HG02623 (cell line): ENCODE measurements at regions not wholly inside any gene's neighbourhood (a gene's known extent, or its start where the extent isn't known, plus 50 kb on each side); places are given as distances from the start of the nearest gene placed in this dataset.
"Not testable (repeated sequence)": the region's sequence is repeated elsewhere in the genome, so short reads cannot be mapped to it uniquely, and the experiment has no call there.

Source experiments
- ATAC-seq: cut with Tn5 transposase; IDR thresholded peaks from one replicate; pipeline ENCODE4 v1.9.1; 2021; ENCODE audit warnings: moderate library complexity; ENCODE audit not compliant: unreplicated experiment

DNA sequence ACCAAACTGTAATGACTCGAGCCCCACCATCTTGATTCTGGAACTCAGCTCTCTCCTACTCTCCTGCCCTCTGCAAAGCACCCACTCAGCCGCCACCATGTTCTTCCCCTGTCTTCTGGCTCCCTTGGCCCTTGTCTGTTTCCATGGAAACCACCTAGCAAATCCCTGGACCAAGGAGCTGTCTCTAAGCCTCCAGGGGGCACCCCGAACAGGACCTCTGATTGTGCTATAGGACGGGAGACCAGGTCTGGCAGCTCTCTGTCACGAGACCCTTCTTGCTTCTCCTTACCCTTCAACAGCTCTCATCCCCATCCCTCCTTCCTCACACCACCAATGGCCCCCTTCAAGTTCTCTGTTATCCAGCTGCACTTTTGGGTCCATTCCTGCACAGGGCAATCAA lies 277.7 kb upstream of the ZNF507 start:
- ATAC-seq: no peak

DNA sequence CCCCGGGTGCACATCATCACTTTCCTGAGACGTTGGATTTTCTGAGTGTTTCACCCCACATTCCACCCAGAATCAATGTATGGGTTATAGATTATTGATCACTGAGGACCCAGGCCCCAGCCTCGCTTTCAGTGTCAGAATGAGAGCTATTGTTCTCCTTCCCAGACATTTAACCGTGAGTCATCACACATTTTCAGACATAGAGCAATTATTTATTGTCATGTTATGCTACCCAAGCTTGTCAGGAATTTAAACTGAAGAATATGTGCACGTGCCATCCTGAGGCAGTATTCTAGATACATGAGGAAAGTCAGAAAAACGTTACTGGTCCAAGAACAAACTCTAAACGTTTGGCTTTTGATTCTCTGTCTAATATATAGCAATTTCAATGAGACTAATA lies 276.6 kb upstream of the ZNF507 start:
- ATAC-seq: no peak

DNA sequence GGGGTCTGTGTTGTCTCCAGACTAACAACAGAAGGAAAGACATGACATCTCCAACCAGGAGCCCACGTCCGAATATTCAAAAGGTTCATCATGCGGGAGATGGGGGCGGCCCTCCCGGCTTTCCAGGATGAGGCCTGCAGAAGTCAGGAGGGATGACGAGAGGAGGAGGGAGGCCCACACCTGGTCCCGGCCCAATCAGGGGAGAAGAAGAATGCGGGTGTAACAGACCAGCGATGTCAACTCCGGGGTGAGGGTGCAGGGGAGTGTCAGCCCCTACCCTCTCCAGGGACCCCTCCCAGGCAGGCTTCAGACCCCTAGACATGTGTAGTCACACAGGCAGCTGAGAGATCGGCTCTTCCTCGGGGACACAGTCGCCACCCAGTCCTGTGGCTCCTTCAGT lies 275.3 kb upstream of the ZNF507 start:
- no peak for ATAC-seq

- ATAC-seq: no peak
Observed at GRCh38 chr19:32082028-32082427, 263.4 kb upstream of the ZNF507 start.

DNA sequence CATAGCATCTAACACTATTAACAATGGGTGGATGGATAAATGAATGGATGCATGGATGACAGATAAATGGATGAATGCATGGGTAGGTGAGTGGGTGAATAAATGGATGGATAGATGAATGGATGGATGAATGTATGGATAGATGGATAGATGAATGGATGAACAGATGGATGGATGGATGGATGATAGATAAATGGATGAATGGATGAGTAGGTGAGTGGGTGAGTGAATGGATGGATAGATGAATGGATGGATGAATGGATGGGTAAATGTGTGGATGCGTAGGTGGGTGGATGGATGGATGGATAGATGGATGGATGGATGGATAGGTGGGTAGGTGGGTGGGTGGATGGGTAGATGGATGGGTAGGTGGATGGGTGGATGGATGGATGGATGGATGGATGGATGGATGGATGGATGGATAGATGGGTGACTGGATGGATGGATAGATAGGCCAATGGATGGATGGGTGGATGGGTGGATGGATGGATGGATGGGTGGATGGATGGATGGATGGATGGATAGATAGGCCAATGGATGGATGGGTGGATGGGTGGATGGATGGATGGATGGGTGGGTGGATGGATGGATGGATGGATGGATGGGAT lies 260.6 kb upstream of the ZNF507 start:
- ATAC-seq: not testable (repeated sequence)

GRCh38 chr19:32091241-32091640 lies 254.2 kb upstream of the ZNF507 start:
- no peak for ATAC-seq

GRCh38 chr19:32097011-32097410 lies 248.4 kb upstream of the ZNF507 start:
- no peak for ATAC-seq

DNA sequence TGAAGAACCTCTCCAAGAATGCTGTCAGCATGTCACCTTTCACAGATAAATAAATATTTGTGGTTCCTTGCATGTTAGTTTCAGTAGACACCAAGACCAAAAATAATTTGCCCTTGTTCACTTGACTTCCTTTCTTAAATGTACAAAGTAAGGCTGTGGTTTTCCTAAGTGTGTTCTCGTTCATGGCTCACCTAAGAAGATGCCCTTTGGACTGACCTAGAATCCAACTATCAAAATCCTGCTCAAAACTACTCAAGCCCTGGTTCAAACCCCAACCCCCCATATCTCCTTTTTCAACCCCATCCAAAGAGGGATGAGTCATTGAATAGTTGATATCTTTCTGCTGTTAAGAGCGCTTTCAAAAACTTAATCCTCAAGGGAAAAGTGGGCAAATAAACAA lies 247.8 kb upstream of the ZNF507 start:
- ATAC-seq: no peak

- no peak for ATAC-seq
Observed at GRCh38 chr19:32098968-32099367, 246.4 kb upstream of the ZNF507 start.

DNA sequence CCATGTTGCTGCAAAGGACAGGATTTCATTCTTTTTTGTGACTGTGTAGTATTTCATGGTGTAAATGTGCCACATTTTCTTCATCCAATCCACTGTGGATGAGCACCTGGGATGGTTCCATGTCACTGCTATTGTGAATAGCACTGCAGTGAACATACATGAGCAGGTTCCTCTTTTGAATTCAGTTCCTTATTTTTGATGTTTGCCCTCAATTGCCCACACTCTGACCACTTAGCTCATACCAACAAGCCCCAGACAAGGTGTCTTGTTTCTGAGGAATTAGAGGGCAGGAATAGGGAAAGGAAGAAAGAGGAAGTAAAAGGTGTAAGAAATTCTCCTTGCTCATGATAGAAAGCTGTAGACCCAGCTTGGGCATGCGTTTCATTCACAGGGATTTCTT lies 244.2 kb upstream of the ZNF507 start:
- ATAC-seq: no peak

- ATAC-seq: no peak
Observed at GRCh38 chr19:32103541-32103940, 241.9 kb upstream of the ZNF507 start.

DNA sequence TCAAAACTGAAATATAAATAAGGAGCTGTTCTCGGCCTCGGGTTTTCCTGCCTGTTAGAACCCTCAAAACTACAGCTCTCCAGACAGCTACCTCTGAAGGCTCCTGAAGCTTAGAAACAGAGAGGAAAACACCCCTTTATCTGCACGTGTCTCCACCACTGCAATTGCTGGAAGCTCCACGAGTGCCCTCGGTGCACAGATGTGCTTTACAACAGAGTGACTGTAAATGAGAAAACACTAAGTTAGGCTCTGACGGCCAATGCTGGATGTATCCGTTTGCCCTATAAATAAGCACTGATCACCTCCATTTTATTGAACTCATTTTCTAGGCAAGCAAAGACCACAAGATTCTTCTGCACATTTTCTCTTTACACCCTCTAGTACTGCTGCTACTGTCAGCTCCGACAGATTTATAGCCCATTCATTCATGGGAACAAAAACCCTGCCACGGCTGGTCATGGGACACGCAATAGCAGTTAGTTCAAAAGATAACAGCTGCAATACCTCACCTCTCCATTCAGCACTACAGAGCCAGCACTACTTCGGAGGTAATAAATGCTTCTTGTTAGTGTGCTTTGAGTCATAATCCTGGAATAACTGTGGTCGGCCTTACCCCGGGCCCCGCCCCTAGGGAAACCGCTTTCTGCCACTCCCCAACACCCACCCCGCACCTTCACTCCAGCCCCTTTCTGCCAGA lies 241.1 kb upstream of the ZNF507 start:
- ATAC-seq: no peak

- ATAC-seq: no peak
Observed at GRCh38 chr19:32104850-32105235, 240.6 kb upstream of the ZNF507 start.

- no peak for ATAC-seq
Observed at GRCh38 chr19:32105527-32106310, 239.7 kb upstream of the ZNF507 start.

GRCh38 chr19:32122258-32122657 lies 223.2 kb upstream of the ZNF507 start:
- no peak for ATAC-seq

DNA sequence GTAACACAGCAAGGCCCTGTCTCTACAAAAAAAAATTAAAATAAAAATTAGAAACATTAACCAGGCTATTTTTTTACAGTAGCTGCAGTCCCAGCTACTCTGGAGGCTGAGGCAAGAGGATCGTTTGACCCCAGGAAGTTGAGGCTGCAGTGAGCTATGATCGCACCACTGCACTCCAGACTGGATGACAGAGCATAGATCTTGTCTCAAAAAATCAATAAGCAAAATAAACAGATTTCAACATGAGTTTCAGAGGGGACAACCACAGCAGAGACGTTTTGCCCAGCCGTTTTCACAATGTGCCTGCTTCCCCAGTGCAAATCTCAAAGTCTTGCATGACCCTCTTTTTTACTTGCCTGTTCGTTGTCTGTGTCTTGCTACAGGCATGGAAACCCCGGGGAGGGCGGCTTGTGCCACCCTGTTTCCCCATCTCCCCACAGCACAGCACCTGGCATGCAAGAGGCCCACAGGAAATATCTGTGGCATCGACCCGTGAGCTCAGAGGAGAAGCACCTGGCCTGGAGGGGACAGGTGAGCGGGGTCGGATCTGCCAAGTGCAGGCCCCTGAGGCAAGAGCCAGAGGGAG lies 222.0 kb upstream of the ZNF507 start:
- ATAC-seq: no peak

DNA sequence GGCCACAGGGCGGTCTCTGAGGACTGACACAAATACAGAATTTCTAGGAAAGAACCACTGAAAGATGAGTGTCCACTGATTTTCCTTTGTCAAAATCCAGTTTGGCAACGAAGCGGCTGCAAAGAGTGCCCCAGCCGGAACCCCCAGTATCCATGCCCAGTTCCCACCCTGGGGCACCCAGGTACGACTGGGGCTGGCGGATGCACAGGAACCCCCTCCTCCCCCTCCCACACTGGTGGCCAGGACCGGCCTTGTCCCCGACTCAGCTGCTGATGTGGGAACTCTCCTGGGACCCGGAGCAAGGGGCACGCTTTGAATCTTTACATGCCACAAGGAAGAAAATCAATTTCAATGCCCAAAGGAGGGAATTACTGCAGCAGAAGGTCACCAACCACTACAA lies 220.8 kb upstream of the ZNF507 start:
- no peak for ATAC-seq

DNA sequence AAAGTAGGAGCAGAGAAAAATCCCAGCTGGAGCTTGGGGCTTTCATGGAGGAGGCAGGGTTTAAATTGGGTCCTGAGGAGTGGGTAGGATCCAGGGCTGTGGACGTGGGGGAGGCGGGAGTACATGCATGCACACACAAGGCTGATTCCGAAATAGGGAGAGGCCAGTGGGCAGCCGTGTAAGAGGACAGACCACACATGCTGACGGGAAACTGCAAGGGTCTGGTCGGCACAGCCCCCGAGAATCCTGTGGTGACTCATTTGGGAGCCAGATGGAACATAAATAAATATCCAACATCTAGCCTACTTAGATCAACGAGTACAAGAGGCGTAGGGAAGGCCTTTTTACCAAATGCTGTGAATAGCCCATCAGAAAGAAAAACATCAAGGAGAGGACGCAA lies 216.3 kb upstream of the ZNF507 start:
- ATAC-seq: no peak

GRCh38 chr19:32130332-32130731 lies 215.1 kb upstream of the ZNF507 start:
- ATAC-seq: no peak

DNA sequence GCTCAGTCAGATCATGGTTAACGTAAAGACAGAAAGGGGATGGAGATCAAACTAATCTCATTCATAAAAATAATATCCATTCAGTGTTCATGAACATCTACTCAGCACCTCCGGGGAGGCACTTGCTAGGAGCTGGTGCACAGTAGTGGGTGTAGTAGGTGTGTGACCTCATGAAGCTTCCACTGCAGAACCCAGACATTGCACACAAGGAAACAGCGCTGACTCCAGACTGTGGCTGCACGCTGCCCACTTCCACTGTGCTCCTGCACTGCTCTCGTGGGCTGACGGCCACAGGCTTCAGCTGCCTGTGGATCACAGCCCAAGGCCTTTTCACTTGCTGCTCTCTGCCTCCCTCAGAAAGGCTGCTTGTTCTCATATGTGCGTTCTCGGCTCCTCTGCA lies 214.4 kb upstream of the ZNF507 start:
- ATAC-seq: no peak

GRCh38 chr19:32138416-32138815 lies 207.0 kb upstream of the ZNF507 start:
- no peak for ATAC-seq
